Stimulated activated CD4-positive, alpha-beta T cell treated with anti-CD3 and anti-CD28 coated beads, Interleukin-2, amount 100 ng/mL, for 48 hours (primary cell): ENCODE measurements at regions not wholly inside any gene's neighbourhood (a gene's known extent, or its start where the extent isn't known, plus 50 kb on each side); places are given as distances from the start of the nearest gene placed in this dataset.
"Not testable (repeated sequence)": the region's sequence is repeated elsewhere in the genome, so short reads cannot be mapped to it uniquely, and the experiment has no call there.

Experiments used
- DNase-seq, 2 donors: peaks; one replicate each; pipeline ENCODE4 v3.0.0-alpha.2; 2020

- DNase-seq: no peak
Measured at GRCh38 chr14:85332401-85332800, 197.5 kb upstream of the FLRT2 start.

GRCh38 chr14:85333313-85333712, 196.6 kb upstream of the FLRT2 start:
- DNase-seq: no peak

GRCh38 chr14:85333841-85334240, 196.1 kb upstream of the FLRT2 start:
- no peak for DNase-seq

- no peak for DNase-seq
Measured at GRCh38 chr14:85334316-85334715, 195.6 kb upstream of the FLRT2 start.

- no peak for DNase-seq
Measured at GRCh38 chr14:85336257-85336656, 193.7 kb upstream of the FLRT2 start.

GRCh38 chr14:85336817-85337216, 193.1 kb upstream of the FLRT2 start:
- no peak for DNase-seq

GRCh38 chr14:85338895-85339294, 191.0 kb upstream of the FLRT2 start:
- DNase-seq: no peak

- DNase-seq: no peak
Measured at GRCh38 chr14:85342858-85343607, 186.9 kb upstream of the FLRT2 start.

- DNase-seq: no peak
Measured at GRCh38 chr14:85344171-85344570, 185.8 kb upstream of the FLRT2 start.

GRCh38 chr14:85344847-85345570, 184.9 kb upstream of the FLRT2 start:
- no peak for DNase-seq

- no peak for DNase-seq
Measured at GRCh38 chr14:85350667-85351066, 179.3 kb upstream of the FLRT2 start.

- not testable (repeated sequence) for DNase-seq
Measured at GRCh38 chr14:85352588-85352987, 177.4 kb upstream of the FLRT2 start.

- DNase-seq: no peak
Measured at GRCh38 chr14:85357120-85357519, 172.8 kb upstream of the FLRT2 start.

GRCh38 chr14:85358136-85358785, 171.7 kb upstream of the FLRT2 start:
- no peak for DNase-seq

GRCh38 chr14:85359505-85359904, 170.4 kb upstream of the FLRT2 start:
- DNase-seq: no peak

GRCh38 chr14:85363358-85363757, 166.6 kb upstream of the FLRT2 start:
- no peak for DNase-seq

- no peak for DNase-seq
Measured at GRCh38 chr14:85366226-85366625, 163.7 kb upstream of the FLRT2 start.

- DNase-seq: no peak
Measured at GRCh38 chr14:85380881-85381280, 149.1 kb upstream of the FLRT2 start.

GRCh38 chr14:85382341-85382740, 147.6 kb upstream of the FLRT2 start:
- no peak for DNase-seq

- DNase-seq: no peak
Measured at GRCh38 chr14:85387181-85387580, 142.8 kb upstream of the FLRT2 start.

- DNase-seq: no peak
Measured at GRCh38 chr14:85390236-85390635, 139.7 kb upstream of the FLRT2 start.

- no peak for DNase-seq
Measured at GRCh38 chr14:85391455-85391854, 138.5 kb upstream of the FLRT2 start.

- DNase-seq: no peak
Measured at GRCh38 chr14:85391892-85392291, 138.1 kb upstream of the FLRT2 start.

- DNase-seq: no peak
Measured at GRCh38 chr14:85399186-85399585, 130.8 kb upstream of the FLRT2 start.
